DND-41 (cell line): ENCODE measurements at regions not wholly inside any gene's neighbourhood (a gene's known extent, or its start where the extent isn't known, plus 50 kb on each side); places are given as distances from the start of the nearest gene placed in this dataset.

Experiments used
- CTCF ChIP-seq: IDR thresholded peaks from 2 replicates; pipeline ENCODE4 v1.5.1; 2012; ENCODE audit warnings: borderline replicate concordance, low read length, moderate library complexity, mild to moderate bottlenecking; ENCODE audit not compliant: poor library complexity, severe bottlenecking; ENCODE audit errors: extremely low read depth
- EZH2 ChIP-seq: IDR thresholded peaks from 3 replicates; pipeline ENCODE4 v1.6.1; 2012; ENCODE audit warnings: borderline replicate concordance, low read depth, mild to moderate bottlenecking, moderate library complexity, low read length, inconsistent platforms; ENCODE audit not compliant: severe bottlenecking

GRCh38 chr19:30154410-30154809 lies 212.4 kb downstream of the URI1 start:
- TF ChIP-seq EZH2 (no peak), CTCF (no peak)
